GM12878 (cell line): ENCODE measurements at regions not wholly inside any gene's neighbourhood (a gene's known extent, or its start where the extent isn't known, plus 50 kb on each side); places are given as distances from the start of the nearest gene placed in this dataset.

Experiments
- ATAC-seq: fragments of 200-7000 bp; cut with Tn5 transposase; 3 replicates; pipeline ENCODE4 v1.9.1; 2020; ENCODE audit warnings: mild to moderate bottlenecking, moderate library complexity
- BruUV-seq: library from RNA; stranded (reverse); fragments of 400-500 nt; replicated peaks from 2 replicates; lab custom pipeline; 2021; lab: Mats Ljungman, UMichigan
- CTCF ChIA-PET: fragments of 300-600 bp; sonication (Branson Sonifier 250); formaldehyde crosslinking; extraction: SDS; loops from one replicate; lab custom pipeline; 2021; ENCODE audit warnings: inconsistent platforms; lab: Yijun Ruan, JAX
- POLR2A ChIA-PET: fragments of 350-600 bp; formaldehyde crosslinking; extraction: SDS; loops from one replicate; lab custom pipeline; 2021; ENCODE audit warnings: inconsistent platforms; lab: Charles Lee
- RAD21 ChIA-PET: fragments of 300-600 bp; sonication (Branson Sonifier 250); formaldehyde crosslinking; loops from one replicate; lab custom pipeline; 2023; ENCODE audit warnings: antibody characterized with exemption; ENCODE audit not compliant: unreplicated experiment; lab: Charles Lee
- SMC1A ChIA-PET: fragments of 300-600 bp; sonication (Branson Sonifier 250); formaldehyde crosslinking; loops from one replicate; lab custom pipeline; 2023; ENCODE audit not compliant: unreplicated experiment, uncharacterized antibody; lab: Charles Lee
- DNase-seq: peaks from one replicate; pipeline ENCODE4 v3.0.0-alpha.2; 2011; ENCODE audit warnings: low read depth, low spot score
- FAIRE-seq: peaks from 3 replicates; lab custom pipeline; 2011; peaks lifted over from hg19 to GRCh38; lab: Jason Lieb, UNC
- H2AFZ ChIP-seq: 2 replicates; pipeline ENCODE4 v1.6.0; 2011; ENCODE audit warnings: low read depth, low read length, control low read depth; ENCODE audit not compliant: control insufficient read depth
- H3K27ac ChIP-seq: 2 replicates; pipeline ENCODE4 v1.5.1; 2011; ENCODE audit warnings: control low read depth; ENCODE audit not compliant: control insufficient read depth, insufficient read depth
- H3K27me3 ChIP-seq, 2 experiments: replicated peaks in 1 of 2; 2 replicates each; pipeline versions ENCODE4 v1.6.0 to v1.6.1; 2011; ENCODE audit warnings: low read length in 1 of 2; ENCODE audit not compliant: control insufficient read depth in 2 of 2, insufficient read depth in 2 of 2
- H3K36me3 ChIP-seq, 2 experiments: 2 replicates each; pipeline ENCODE4 v1.5.1; 2011; ENCODE audit warnings: low read length in 1 of 2; ENCODE audit not compliant: control insufficient read depth in 2 of 2, insufficient read depth in 2 of 2
- H3K4me1 ChIP-seq: 2 replicates; pipeline ENCODE4 v1.6.1; 2011; ENCODE audit warnings: mild to moderate bottlenecking, low read length, moderate library complexity, mixed read lengths; ENCODE audit not compliant: control insufficient read depth, insufficient read depth
- H3K4me2 ChIP-seq: 2 replicates; pipeline ENCODE4 v1.6.0; 2011; ENCODE audit warnings: control low read depth; ENCODE audit not compliant: control insufficient read depth, insufficient read depth
- H3K4me3 ChIP-seq: fragments of 200-600 bp; sonication (generic); 2 replicates; pipeline ENCODE4 v1.5.1; 2016
- H3K79me2 ChIP-seq: 2 replicates; pipeline ENCODE4 v1.6.0; 2011; ENCODE audit warnings: low read length; ENCODE audit not compliant: control insufficient read depth, insufficient read depth
- H3K9ac ChIP-seq: 2 replicates; pipeline ENCODE4 v1.8.0; 2011; ENCODE audit warnings: low read length, control low read depth, mixed read lengths; ENCODE audit not compliant: control insufficient read depth, insufficient read depth
- H3K9me3 ChIP-seq: replicated peaks from 3 replicates; pipeline ENCODE4 v1.5.1; 2011; ENCODE audit warnings: mild to moderate bottlenecking, low read length; ENCODE audit not compliant: control insufficient read depth, insufficient read depth
- H4K20me1 ChIP-seq: 2 replicates; pipeline ENCODE4 v1.6.0; 2011; ENCODE audit not compliant: control insufficient read depth, insufficient read depth
- CHD4 ChIP-seq: fragments of 200-600 bp; sonication (generic); IDR thresholded peaks from 2 replicates; pipeline ENCODE4 v1.6.1; 2016; ENCODE audit warnings: mild to moderate bottlenecking
- IKZF2 ChIP-seq, 2 experiments: fragments of 450-650 bp; IDR thresholded peaks; 2 replicates each; pipeline ENCODE4 v1.6.1; 2017; ENCODE audit warnings: mild to moderate bottlenecking in 2 of 2, moderate library complexity in 2 of 2
- NR2C2 ChIP-seq: IDR thresholded peaks from 2 replicates; pipeline ENCODE4 v1.6.1; 2011; ENCODE audit warnings: borderline replicate concordance, low read depth; ENCODE audit not compliant: control insufficient read depth, insufficient read length
- POU2F2 ChIP-seq: IDR thresholded peaks from 3 replicates; pipeline ENCODE4 v1.6.1; 2011; ENCODE audit warnings: low read depth, mild to moderate bottlenecking, low read length, borderline replicate concordance
- RUNX3 ChIP-seq: IDR thresholded peaks from 2 replicates; pipeline ENCODE4 v1.6.1; 2012; ENCODE audit warnings: low read length, inconsistent platforms
- SP1 ChIP-seq: IDR thresholded peaks from one replicate; pipeline ENCODE4 v1.6.1; 2011; ENCODE audit warnings: low read depth, low read length
- ZNF207 ChIP-seq: fragments of 450-650 bp; IDR thresholded peaks from 2 replicates; pipeline ENCODE4 v1.6.1; 2014; ENCODE audit warnings: antibody characterized with exemption, mild to moderate bottlenecking, borderline replicate concordance
- WGBS: methylation state at CpG from one replicate; pipeline ENCODE4 v1.1.6; 2016; ENCODE audit warnings: low lambda C conversion rate; ENCODE audit not compliant: insufficient replicate concordance, insufficient coverage; ENCODE audit errors: missing lambda C conversion rate; 5-methylcytosine and 5-hydroxymethylcytosine counted together
- in situ Hi-C: fragments of 300-500 bp; cut with MboI; formaldehyde crosslinking; loops from 9 replicates; pipeline ENCODE4 v1.14.3; 2018; ENCODE audit warnings: mixed read lengths
- intact Hi-C: fragments of 100-400 bp; cut with micrococcal nuclease; formaldehyde crosslinking; loops from one replicate; pipeline ENCODE4 v1.14.2; 2022; ENCODE audit not compliant: unreplicated experiment
- TF ChIP-seq, protein P1 (sequence below): fragments of 450-650 bp; IDR thresholded peaks from 2 replicates; pipeline ENCODE4 v1.6.1; 2016; ENCODE audit warnings: mild to moderate bottlenecking

DNA sequence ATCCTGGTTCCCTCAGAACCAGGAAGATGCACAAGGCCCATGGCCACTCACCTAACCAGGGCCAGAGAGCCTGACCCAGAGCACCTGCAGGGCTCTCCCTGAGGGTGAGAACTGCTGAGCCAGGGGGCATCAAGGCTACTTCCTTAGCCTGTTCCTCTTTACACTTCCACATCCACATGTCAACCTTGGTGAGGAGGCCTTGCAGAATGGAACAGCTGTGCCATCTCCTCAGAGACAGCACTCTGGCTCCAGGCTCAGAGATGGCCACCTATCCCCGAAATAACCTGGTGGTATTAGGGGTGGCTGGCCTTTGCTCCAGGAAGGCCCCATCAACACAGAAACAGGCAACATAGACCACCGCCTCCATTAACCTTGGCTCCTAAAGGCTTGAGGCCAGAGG, 473.0 kb downstream of the RPS24 start:
- peaks cover 2 to 6% of the 10 kb centered on the region in 2 experiments; a peak in 3 of 4 replicates for H3K27me3 ChIP-seq
- no peaks in the 10 kb centered on the region for H3K9me3 ChIP-seq
- no peak for FAIRE-seq
- no peaks in the 10 kb centered on the region for H3K79me2 ChIP-seq
- ATAC-seq = no peak
- 0% methylated on average over 2 of the region's 2 CpGs for WGBS
- H4K20me1 ChIP-seq = no peaks in the 10 kb centered on the region
- H2AFZ ChIP-seq = no peak overlapping the region
- no peak overlapping the region for H3K27ac ChIP-seq
- no TSS peak for BruUV-seq
- in situ Hi-C loops (no loop called here), intact Hi-C loops (no loop called here)
- POLR2A ChIA-PET = no interaction called here
- SMC1A ChIA-PET = no interaction called here
- H3K36me3 ChIP-seq = no peaks in the 10 kb centered on the region
- CTCF ChIA-PET = no interaction called here
- no peak overlapping the region for H3K9ac ChIP-seq
- H3K4me1 ChIP-seq = no peaks in the 10 kb centered on the region
- TF ChIP-seq POU2F2 (no peak), NR2C2 (no peak), RUNX3 (no peak)
- H3K4me2 ChIP-seq = no peak overlapping the region
- DNase-seq = no peak
- RAD21 ChIA-PET = no interaction called here
- H3K4me3 ChIP-seq = no peak overlapping the region

DNA sequence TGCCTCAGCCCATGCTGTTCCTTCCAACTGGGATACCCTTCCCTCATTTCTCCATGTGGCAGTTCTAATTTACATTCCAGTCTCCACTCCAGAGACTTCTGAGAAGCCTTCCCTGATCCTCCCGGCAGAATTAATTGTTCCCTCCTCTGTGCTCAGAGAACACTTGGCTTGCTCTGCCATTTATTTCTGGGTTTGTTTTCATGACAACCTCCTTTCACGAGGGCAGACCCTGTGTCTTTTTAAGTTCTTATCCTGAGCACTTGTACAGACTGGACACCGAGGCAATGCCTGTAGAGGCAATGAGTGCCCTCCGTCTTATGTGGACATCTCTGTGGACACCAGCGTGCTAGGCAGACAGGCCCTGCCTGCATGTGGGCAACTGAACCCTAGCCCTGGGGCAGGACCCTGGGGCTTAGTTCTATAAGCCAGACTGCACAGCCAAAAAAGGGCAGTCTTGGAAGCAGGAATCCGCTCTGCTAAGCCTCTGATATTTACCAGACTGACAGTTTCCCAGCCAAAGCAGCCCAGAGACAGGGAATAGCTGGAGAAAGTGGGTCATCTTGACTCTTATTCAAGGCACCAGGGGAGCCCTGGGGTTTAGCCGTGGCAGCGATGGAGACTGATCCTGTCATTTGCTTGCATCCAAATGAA, 474.0 kb downstream of the RPS24 start:
- no peaks in the 10 kb centered on the region for H3K9me3 ChIP-seq
- no peak for ATAC-seq
- H3K4me1 ChIP-seq = no peaks in the 10 kb centered on the region
- no peak overlapping the region for H2AFZ ChIP-seq
- H3K79me2 ChIP-seq = no peaks in the 10 kb centered on the region
- ChIA-PET POLR2A (no interaction called here), CTCF (no interaction called here), SMC1A (no interaction called here), RAD21 (no interaction called here)
- no peaks in the 10 kb centered on the region for H3K36me3 ChIP-seq
- WGBS = 35% methylated on average over 8 of the region's 8 CpGs
- in situ Hi-C loops (no loop called here), intact Hi-C loops (no loop called here)
- no peak overlapping the region for H3K4me2 ChIP-seq
- no peak for DNase-seq
- no peak for FAIRE-seq
- H3K9ac ChIP-seq = no peak overlapping the region
- no TSS peak for BruUV-seq
- H3K27ac ChIP-seq = no peak overlapping the region
- H4K20me1 ChIP-seq = no peaks in the 10 kb centered on the region
- no peak for TF ChIP-seq SP1
- TF ChIP-seq IKZF2 (IDR thresholded peaks at IDR 0.05) = no peak
- no peak for TF ChIP-seq ZNF207
- TF ChIP-seq, protein P1, sequence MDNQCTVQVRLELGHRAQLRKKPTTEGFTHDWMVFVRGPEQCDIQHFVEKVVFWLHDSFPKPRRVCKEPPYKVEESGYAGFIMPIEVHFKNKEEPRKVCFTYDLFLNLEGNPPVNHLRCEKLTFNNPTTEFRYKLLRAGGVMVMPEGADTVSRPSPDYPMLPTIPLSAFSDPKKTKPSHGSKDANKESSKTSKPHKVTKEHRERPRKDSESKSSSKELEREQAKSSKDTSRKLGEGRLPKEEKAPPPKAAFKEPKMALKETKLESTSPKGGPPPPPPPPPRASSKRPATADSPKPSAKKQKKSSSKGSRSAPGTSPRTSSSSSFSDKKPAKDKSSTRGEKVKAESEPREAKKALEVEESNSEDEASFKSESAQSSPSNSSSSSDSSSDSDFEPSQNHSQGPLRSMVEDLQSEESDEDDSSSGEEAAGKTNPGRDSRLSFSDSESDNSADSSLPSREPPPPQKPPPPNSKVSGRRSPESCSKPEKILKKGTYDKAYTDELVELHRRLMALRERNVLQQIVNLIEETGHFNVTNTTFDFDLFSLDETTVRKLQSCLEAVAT = no peak
- TF ChIP-seq CHD4 = no peak
- TF ChIP-seq, all 136 proteins: peak for 0
- Histone ChIP-seq H3K27me3 (peaks cover 2 to 6% of the 10 kb centered on the region in 2 experiments; a peak in 3 of 4 replicates), H3K4me3 (no peak overlapping the region)
